ENCODE measurements at regions not wholly inside any gene's neighbourhood (a gene's known extent, or its start where the extent isn't known, plus 50 kb on each side); places are given as distances from the start of the nearest gene placed in this dataset.

DNA sequence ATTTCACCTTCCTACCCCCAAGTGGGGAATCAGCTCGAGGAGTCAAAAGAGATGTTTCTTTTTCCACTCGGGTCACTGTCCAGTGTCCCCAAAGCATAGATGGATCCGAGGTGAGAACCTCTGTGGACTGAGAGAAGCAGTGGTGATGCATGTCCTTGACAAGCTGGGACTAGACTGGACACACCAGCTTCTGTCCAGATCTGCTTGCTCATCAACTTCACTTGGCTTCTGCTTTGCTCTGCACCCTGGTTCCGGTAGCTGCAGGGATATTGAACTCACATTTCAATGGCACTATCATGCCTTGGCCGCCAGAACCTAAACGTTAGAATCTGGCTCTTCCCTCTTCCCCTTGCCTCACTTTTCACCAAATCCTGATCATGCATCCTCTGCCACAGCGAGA lies 50.3 kb upstream of the CXCL12 start:
- DNase-seq (ENCODE audit: extremely low read depth in 1 of 2, low read depth in 1 of 2), result no peak

DNA sequence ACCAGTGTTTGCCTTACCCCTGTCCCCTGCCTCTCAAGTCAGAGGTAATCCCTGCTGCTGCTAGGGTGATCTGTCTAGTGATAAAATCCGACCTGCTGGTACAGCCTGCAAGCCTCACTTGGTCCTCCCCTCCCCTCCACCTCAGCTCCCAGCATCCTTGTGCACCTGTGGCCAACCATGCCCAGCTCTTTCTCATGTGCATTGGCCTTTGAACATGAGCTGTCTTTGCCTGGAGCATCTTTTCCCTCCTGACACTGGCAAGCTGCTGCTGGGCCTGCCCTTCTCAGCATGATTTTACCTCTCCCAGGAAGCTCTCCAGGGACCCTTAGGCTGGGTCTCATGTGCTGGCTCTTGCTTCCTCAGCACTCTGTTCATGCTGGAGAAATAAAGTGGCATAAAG lies 51.3 kb upstream of the CXCL12 start:
- no peak for DNase-seq (ENCODE audit: extremely low read depth in 1 of 2, low read depth in 1 of 2)

GRCh38 chr10:44437840-44438511 lies 53.1 kb upstream of the CXCL12 start:
- DNase-seq (ENCODE audit: extremely low read depth in 1 of 2, low read depth in 1 of 2), result no peak

- DNase-seq (ENCODE audit: extremely low read depth in 1 of 2, low read depth in 1 of 2), result no peak
Measured at GRCh38 chr10:44439239-44439957, 54.5 kb upstream of the CXCL12 start.

DNA sequence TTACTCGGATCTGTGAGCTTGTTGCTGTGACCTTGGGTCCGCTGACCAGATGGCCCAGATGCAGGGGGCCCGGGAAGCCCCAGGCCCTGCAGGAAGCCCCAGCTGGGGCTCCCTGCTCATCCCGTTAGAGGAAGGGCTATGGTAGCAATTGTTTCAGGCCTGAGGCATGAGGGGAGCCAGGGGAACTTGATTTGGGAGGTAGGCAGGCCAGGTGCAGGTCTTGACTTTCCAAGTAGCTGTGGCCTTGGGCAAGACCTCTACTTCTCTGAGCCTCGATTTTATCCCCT lies 55.0 kb upstream of the CXCL12 start:
- no peak for DNase-seq (ENCODE audit: extremely low read depth in 1 of 2, low read depth in 1 of 2)

DNA sequence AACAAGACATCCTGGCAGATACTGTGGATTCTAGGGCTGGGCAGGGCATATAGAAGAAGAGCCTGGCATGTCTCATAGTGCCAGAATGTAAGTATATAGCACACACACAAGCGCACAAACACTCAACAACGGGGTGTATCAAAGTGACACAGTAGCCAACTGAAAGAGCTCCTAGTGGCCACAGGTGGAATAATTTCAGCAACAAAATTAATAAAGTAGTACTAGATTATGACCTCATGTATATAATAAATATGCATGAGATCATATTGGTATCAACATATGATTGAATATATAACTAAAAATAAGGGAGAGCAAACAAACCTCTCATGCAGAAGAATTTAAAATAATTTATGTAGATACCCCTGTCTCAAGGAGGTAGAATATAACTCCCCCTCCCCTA lies 72.4 kb upstream of the CXCL12 start:
- no peak for DNase-seq (ENCODE audit: extremely low read depth in 1 of 2, low read depth in 1 of 2)

- DNase-seq (ENCODE audit: extremely low read depth in 1 of 2, low read depth in 1 of 2), result no peak
Measured at GRCh38 chr10:44458671-44459413, 73.9 kb upstream of the CXCL12 start.

- DNase-seq (ENCODE audit: extremely low read depth in 1 of 2, low read depth in 1 of 2), result no peak
Measured at GRCh38 chr10:44459671-44460070, 74.8 kb upstream of the CXCL12 start.

- no peak for DNase-seq (ENCODE audit: extremely low read depth in 1 of 2, low read depth in 1 of 2)
Measured at GRCh38 chr10:44460416-44460815, 75.5 kb upstream of the CXCL12 start.

- no peak for DNase-seq (ENCODE audit: extremely low read depth in 1 of 2, low read depth in 1 of 2)
Measured at GRCh38 chr10:44462338-44462914, 77.5 kb upstream of the CXCL12 start.

DNA sequence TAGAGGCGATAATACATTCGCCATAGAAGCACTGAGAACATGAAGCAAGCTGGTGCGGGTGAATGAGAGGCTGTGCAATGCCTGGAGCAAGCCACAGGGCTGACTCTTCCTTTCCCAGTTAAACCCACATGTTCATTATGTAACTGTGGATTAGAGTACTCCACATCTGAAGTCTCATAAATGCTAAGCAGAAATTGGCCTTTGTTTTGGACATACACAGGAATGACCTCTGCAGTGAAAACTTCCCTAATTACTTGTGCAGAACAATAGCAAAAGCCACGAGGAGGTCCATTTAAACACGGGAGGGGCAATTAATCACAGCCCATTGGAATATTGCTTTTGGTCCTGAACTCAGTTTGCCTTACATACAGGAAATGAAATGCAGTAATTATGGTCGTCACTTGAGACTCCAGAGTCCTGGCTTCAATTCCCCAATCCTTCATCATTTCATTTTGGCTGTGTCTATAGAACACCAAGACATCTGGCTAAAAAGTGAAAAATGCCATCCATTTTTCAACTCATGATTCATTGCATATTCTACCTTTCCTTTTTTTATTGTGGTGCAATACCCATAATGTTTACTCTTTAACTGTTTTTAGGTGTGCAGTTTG lies 78.7 kb upstream of the CXCL12 start:
- no peak for DNase-seq (ENCODE audit: extremely low read depth in 1 of 2, low read depth in 1 of 2)

DNA sequence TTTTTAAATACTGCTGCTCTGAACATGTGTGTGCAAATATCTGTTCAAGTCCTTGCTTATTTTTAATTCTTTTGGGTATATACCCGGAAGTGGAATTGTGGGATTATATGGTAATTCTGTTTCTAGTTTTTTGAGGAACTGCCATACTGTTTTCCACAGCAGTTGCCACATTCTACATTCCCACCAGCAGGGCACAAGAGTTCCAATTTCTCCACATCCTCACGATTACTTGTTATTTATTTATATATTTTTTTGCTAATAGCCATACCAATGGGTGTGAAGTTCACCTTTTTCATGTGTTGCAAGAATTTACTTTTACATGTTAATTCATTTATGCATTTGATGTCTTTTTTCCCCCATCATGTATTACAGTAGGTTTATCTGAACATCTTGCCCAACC lies 79.6 kb upstream of the CXCL12 start:
- DNase-seq (ENCODE audit: extremely low read depth in 1 of 2, low read depth in 1 of 2), result no peak

DNA sequence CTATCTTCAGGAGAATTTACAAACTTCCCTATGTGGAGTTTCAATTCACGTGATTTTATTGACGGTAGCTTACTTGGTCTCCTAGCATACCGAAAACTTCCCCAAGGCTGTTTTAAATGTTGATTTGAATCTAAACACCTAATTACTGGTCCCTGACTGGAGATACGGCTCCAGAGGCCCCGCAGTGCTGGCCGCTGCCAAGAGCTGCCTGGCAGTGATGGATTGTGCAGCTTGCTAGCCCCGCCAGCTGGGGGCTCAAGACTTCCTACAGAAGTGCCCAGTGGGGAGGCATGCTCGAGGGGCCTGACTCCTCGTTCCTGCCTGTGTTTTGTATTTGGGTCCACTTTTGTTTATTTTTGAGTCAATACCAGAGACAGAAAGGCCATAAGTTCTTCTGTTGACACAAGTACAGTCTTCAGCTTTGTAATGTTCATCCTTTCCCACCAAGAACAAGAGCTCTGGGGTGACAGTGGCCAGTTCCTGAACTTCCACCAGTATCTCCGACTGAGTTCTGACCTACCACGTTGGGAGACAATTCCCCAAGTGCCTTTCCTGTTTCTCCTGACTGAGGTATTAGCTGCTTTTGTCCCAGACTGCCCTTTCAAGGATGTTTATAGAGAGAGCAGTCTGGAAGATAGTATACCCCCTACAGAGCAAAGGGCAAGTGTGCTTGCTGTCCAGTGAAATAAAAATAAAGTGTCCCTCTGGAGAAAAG lies 80.7 kb upstream of the CXCL12 start:
- no peak for DNase-seq (ENCODE audit: extremely low read depth in 1 of 2, low read depth in 1 of 2)

DNA sequence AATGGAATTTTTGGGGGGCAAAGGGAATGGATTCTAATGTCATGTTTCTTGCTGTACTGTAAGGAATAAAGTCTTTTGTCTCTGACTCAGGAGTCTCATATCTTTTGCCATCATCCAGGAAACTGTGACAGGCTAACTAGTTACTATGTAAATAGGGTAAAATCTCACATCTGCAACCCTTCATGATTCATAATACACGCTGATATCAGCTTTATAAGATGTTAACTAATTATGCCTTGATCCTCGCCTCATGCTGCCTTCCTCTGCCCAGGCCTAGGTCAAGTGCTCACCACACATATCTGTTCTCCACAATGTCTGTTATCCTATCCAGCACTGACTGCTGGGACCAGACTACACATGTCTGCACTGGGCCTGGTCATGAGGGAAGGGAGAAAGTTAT lies 81.3 kb upstream of the CXCL12 start:
- DNase-seq (ENCODE audit: extremely low read depth in 1 of 2, low read depth in 1 of 2), result no peak

DNA sequence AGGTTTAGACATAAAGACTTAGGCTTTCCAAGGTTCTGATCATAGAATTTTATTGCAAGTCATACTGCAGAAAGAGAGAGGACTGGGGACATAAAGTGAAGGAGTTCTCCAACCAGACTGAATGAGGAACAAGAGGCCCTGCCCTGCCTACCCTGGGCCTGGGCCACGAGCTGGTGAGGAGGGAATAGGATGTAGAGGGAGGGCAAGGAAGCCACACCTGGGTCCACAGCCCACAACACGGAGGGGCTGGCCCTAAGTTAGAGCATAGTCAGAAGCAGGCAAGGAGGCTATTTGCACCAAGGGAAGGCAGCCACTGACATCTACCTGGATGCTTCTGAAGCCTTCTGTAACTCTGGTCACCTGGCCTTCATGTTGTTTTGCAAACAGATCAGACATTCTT lies 82.2 kb upstream of the CXCL12 start:
- no peak for DNase-seq (ENCODE audit: extremely low read depth in 1 of 2, low read depth in 1 of 2)

DNA sequence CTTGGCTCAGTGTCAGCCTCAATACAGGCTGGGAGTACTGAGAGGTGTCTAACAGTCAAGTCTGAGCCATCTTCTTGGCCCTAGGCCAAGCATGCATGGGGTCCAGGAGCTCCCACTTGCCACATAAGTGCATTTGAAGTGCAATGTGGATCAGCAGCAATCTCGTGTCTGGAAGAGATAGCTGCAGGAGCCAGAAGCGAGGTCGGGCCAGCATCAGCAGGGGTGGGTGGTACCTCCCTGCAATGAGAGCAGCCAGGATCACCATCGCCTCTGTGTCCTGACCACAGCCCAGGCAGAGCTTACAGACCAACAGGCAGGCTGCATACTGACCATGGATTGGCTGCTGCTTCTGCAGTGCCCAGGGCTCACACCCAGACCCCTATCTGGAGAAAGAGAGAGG lies 83.0 kb upstream of the CXCL12 start:
- DNase-seq (ENCODE audit: extremely low read depth in 1 of 2, low read depth in 1 of 2), result no peak

GRCh38 chr10:44468525-44468924 lies 83.6 kb upstream of the CXCL12 start:
- DNase-seq (ENCODE audit: extremely low read depth in 1 of 2, low read depth in 1 of 2), result no peak

DNA sequence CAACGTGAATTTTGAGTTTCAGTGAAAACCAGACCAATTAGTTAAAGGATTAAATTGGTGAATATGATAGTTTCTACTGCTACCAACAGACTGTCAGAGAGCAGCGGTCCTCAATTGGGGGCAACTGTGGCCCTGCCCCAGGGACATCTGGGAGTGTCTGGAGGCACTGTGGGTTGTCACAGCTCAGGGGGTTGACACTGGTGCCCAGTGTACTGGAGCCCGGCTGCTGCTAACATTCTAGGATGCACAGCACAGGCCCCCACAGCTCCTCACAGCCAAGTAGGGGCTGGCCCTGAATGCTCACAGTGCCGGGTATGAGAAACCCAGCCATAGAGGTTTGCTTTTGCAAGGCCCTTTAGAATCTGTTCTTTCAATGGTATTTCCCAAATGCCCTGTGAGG lies 84.1 kb upstream of the CXCL12 start:
- DNase-seq (ENCODE audit: extremely low read depth in 1 of 2, low read depth in 1 of 2), result no peak

GRCh38 chr10:44470784-44471183 lies 85.9 kb upstream of the CXCL12 start:
- DNase-seq (ENCODE audit: extremely low read depth in 1 of 2, low read depth in 1 of 2), result no peak

- DNase-seq (ENCODE audit: extremely low read depth in 1 of 2, low read depth in 1 of 2), result no peak
Measured at GRCh38 chr10:44471410-44471809, 86.5 kb upstream of the CXCL12 start.

DNA sequence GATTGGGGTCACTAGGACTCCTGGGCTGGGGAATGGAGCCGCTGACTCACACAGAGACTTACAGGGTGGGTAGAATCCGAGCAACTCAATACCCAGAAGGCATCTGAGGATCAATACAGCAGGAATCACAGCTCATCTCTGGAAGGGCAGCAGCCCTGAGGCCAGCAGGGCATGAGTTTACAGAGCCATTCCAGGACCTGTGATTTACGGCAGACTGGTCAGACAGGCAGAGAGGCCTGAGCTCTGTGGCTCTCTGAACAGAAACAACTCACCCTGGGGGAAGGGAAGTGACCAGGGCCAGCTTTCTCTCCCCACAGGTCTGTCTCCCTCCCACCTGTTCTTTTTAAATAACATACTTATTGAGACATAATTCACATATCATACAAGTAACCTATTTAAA lies 88.2 kb upstream of the CXCL12 start:
- no peak for DNase-seq (ENCODE audit: extremely low read depth in 1 of 2, low read depth in 1 of 2)

Measured in stimulated activated CD8-positive, alpha-beta memory T cell treated with anti-CD3 and anti-CD28 coated beads, Interleukin-7, amount 100 ng/mL, for 48 hours (primary cell).